ENCODE measurements at regions not wholly inside any gene's neighbourhood (a gene's known extent, or its start where the extent isn't known, plus 50 kb on each side); places are given as distances from the start of the nearest gene placed in this dataset.

DNA sequence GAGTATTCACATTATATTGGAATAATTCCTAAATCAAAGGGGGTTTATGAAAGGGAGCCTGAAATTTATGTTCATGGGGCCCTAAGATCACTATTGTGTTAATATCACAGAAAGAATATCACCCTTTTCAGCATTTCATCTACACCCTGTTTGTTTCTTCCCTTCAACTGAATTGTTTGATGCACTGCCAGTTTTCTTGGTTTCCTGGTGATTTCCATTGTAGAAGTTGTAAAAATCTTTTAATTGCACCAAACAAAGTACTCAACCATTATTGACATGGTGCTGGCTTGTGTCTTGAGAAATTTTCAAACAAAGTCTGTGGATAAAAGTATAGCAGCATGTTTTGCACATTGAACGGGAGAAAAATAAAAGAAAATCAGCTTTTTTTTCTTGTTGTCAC lies 154.8 kb upstream of the PRKD1 start:
- ATAC-seq (ENCODE audit: low FRiP score) (no peak), DNase-seq (no peak)
- intact Hi-C loops (cut with DNase I), result no loop called here
- Histone ChIP-seq H3K27ac (ENCODE audit: low read depth in 1 of 2, low read length in 2 of 2) (no peak overlapping the region), H3K27me3 (ENCODE audit: control insufficient read depth in 1 of 2, insufficient read depth in 2 of 2, low read length in 1 of 2) (no peaks in the 10 kb centered on the region), H3K4me3 (ENCODE audit: low read length in 2 of 2) (no peak overlapping the region), H3K9me3 (ENCODE audit: control insufficient read depth, low read length) (peaks cover 2% of the 10 kb centered on the region), H3K4me1 (ENCODE audit: control insufficient read depth in 1 of 2, insufficient read depth in 2 of 2, low read length in 2 of 2) (no peaks in the 10 kb centered on the region), H3K36me3 (ENCODE audit: control insufficient read depth in 1 of 2, insufficient read depth in 2 of 2, low read length in 1 of 2) (no peaks in the 10 kb centered on the region)
- 90 to 97% methylated on average over 1 of the region's 1 CpG for WGBS, 2 donors

DNA sequence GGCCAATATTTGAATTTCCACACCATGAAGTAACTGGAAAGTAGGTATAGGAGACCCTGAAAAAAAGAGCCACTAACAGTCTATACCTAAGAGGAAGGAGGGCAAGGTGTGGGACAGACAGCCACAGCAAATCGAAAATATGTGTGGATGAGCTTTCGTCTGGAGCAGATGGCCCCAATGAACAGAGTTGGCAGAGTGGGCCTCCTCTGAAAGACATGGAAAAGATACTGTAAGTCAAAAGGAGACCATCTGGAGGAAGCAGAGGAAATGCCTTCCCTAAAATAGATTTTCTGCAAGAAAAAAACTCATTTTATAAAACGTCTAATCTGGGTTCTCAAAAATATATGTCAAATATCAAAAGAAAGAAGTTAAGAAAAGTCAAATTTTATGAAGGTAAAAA lies 157.2 kb upstream of the PRKD1 start:
- H3K9me3 ChIP-seq (ENCODE audit: control insufficient read depth, low read length), result peaks cover 2% of the 10 kb centered on the region
- H3K4me1 ChIP-seq (ENCODE audit: control insufficient read depth in 1 of 2, insufficient read depth in 2 of 2, low read length in 2 of 2), result no peaks in the 10 kb centered on the region
- H3K36me3 ChIP-seq (ENCODE audit: control insufficient read depth in 1 of 2, insufficient read depth in 2 of 2, low read length in 1 of 2), result no peaks in the 10 kb centered on the region
- DNase-seq (no peak), ATAC-seq (ENCODE audit: low FRiP score) (no peak)
- H3K27me3 ChIP-seq (ENCODE audit: control insufficient read depth in 1 of 2, insufficient read depth in 2 of 2, low read length in 1 of 2), result no peaks in the 10 kb centered on the region
- 78 to 81% methylated on average over 3 of the region's 3 CpGs for WGBS, 2 donors
- intact Hi-C loops (cut with DNase I), result no loop called here
- H3K4me3 ChIP-seq (ENCODE audit: low read length in 2 of 2), result no peak overlapping the region
- H3K27ac ChIP-seq (ENCODE audit: low read depth in 1 of 2, low read length in 2 of 2), result no peak overlapping the region

DNA sequence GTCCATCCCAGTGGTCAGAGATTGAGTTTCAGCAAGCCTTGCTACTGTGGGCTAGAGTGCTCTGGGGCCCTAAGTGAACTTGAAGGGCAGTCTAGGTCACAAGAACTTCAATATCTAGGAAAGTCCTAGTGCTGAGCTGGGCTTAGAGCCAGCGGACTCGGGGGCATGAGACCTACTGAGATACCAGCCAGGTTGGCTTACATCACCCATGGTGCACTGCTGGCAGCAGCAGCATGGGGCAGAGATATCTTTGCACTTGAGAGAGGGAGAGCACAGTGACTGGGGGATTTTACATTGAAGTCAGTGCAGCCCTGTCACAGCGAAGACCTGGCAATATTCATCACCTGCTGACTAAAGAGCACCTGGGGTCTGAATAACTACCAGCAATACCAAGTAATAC lies 158.3 kb upstream of the PRKD1 start:
- intact Hi-C loops (cut with DNase I), result no loop called here
- Histone ChIP-seq H3K27me3 (ENCODE audit: control insufficient read depth in 1 of 2, insufficient read depth in 2 of 2, low read length in 1 of 2) (no peaks in the 10 kb centered on the region), H3K4me3 (ENCODE audit: low read length in 2 of 2) (no peak overlapping the region), H3K4me1 (ENCODE audit: control insufficient read depth in 1 of 2, insufficient read depth in 2 of 2, low read length in 2 of 2) (no peaks in the 10 kb centered on the region), H3K9me3 (ENCODE audit: control insufficient read depth, low read length) (peaks cover 2% of the 10 kb centered on the region), H3K27ac (ENCODE audit: low read depth in 1 of 2, low read length in 2 of 2) (no peak overlapping the region), H3K36me3 (ENCODE audit: control insufficient read depth in 1 of 2, insufficient read depth in 2 of 2, low read length in 1 of 2) (no peaks in the 10 kb centered on the region)
- ATAC-seq (ENCODE audit: low FRiP score) (no peak), DNase-seq (no peak)
- WGBS, 2 donors, result 58 to 60% methylated on average over 3 of the region's 3 CpGs

DNA sequence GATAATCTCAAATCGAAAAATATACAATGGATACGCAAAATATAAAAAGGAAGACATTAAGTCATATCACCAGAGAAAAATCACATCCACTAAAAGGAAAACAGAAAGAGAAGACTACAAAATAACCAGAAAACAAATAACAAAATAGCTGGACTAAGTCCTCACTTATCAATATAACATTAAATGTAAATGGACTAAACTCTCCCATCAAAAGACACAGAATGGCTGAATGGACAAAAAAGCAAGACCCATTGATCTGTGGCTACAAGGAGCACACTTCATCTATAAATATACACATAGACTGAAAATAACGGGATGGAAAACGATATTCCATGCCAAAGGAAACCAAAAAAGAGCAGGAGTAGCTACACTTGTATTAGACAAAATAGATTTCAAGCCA lies 161.0 kb upstream of the PRKD1 start:
- Histone ChIP-seq H3K9me3 (ENCODE audit: control insufficient read depth, low read length) (peaks cover 4% of the 10 kb centered on the region), H3K27ac (ENCODE audit: low read depth in 1 of 2, low read length in 2 of 2) (no peak overlapping the region), H3K4me3 (ENCODE audit: low read length in 2 of 2) (no peak overlapping the region), H3K27me3 (ENCODE audit: control insufficient read depth in 1 of 2, insufficient read depth in 2 of 2, low read length in 1 of 2) (no peaks in the 10 kb centered on the region), H3K4me1 (ENCODE audit: control insufficient read depth in 1 of 2, insufficient read depth in 2 of 2, low read length in 2 of 2) (no peaks in the 10 kb centered on the region), H3K36me3 (ENCODE audit: control insufficient read depth in 1 of 2, insufficient read depth in 2 of 2, low read length in 1 of 2) (no peaks in the 10 kb centered on the region)
- WGBS, 2 donors, result 67 to 77% methylated on average over 4 of the region's 4 CpGs
- intact Hi-C loops (cut with DNase I), result no loop called here
- ATAC-seq (ENCODE audit: low FRiP score) (no peak), DNase-seq (no peak)

DNA sequence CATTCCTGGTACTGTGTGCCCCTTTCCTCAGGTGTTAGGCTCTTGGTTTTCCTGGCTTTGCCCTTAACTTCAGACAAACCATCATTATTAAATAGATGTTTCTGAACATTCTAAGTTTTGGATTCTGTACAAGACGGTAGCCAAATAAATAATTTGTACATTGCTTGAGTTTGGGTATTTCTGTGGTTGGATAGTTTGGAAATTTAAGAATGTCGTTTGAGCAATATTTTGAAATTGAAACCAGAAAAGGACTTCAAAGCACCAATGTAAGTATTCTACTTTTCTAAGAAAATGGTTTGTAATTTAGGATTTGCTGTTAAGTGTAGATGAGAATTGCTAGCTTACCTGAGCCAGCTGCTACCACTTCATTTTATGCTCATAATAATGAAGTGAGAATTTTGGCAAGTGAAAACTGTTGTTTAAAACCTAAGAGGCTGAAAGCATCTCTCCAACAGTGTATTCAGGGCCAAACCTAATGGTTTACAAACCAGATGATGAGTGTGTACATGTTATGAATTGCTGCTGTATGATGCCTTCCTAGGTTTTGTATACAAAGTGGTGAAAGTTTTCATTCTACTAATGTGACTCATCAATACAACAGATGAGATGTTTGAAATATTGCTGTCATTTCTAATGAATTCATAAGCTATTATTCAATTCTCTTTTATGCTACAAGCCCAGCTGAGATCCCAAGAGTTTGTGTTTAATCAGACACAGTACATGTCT lies 181.5 kb upstream of the PRKD1 start:
- ATAC-seq (ENCODE audit: low FRiP score), result no peak
- 84 to 91% methylated on average over 2 of the region's 2 CpGs for WGBS, 2 donors
- intact Hi-C loops (cut with DNase I), result no loop called here

DNA sequence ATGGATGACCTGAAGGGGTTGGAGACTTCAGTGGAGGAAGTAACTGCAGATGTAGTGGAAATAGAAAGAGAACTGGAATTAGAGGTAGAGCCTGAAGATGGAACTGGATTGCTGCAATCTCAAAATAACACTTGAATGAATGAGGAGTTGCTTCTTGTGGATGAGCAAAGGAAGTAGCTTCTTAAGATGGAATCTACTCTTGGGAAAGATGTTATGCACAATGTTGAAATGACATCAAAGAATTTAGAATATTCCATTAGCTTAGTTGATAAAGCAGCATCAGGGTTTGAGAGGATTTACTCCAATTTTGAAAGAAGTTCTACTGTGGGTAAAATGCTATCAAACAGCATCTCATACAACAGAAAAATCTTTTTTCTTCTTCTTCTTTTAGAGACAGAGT lies 186.4 kb upstream of the PRKD1 start:
- DNase-seq (no peak), ATAC-seq (ENCODE audit: low FRiP score) (no peak)
- Histone ChIP-seq H3K4me1 (ENCODE audit: control insufficient read depth in 1 of 2, insufficient read depth in 2 of 2, low read length in 2 of 2) (no peaks in the 10 kb centered on the region), H3K4me3 (ENCODE audit: low read length in 2 of 2) (no peak overlapping the region), H3K36me3 (ENCODE audit: control insufficient read depth in 1 of 2, insufficient read depth in 2 of 2, low read length in 1 of 2) (no peaks in the 10 kb centered on the region), H3K27me3 (ENCODE audit: control insufficient read depth in 1 of 2, insufficient read depth in 2 of 2, low read length in 1 of 2) (no peaks in the 10 kb centered on the region), H3K9me3 (ENCODE audit: control insufficient read depth, low read length) (no peaks in the 10 kb centered on the region), H3K27ac (ENCODE audit: low read depth in 1 of 2, low read length in 2 of 2) (no peak overlapping the region)
- intact Hi-C loops (cut with DNase I), result no loop called here

More for the DNA sequence above, 181.5 kb upstream of the PRKD1 start:
- H3K27ac ChIP-seq (ENCODE audit: low read depth in 1 of 2, low read length in 2 of 2), result no peak overlapping the region
- no peak overlapping the region for H3K4me3 ChIP-seq (ENCODE audit: low read length in 2 of 2)
- no peaks in the 10 kb centered on the region for H3K4me1 ChIP-seq (ENCODE audit: control insufficient read depth in 1 of 2, insufficient read depth in 2 of 2, low read length in 2 of 2)
- no peaks in the 10 kb centered on the region for H3K27me3 ChIP-seq (ENCODE audit: control insufficient read depth in 1 of 2, insufficient read depth in 2 of 2, low read length in 1 of 2)
- H3K9me3 ChIP-seq (ENCODE audit: control insufficient read depth, low read length), result no peaks in the 10 kb centered on the region
- no peak for DNase-seq
- no peaks in the 10 kb centered on the region for H3K36me3 ChIP-seq (ENCODE audit: control insufficient read depth in 1 of 2, insufficient read depth in 2 of 2, low read length in 1 of 2)

DNA sequence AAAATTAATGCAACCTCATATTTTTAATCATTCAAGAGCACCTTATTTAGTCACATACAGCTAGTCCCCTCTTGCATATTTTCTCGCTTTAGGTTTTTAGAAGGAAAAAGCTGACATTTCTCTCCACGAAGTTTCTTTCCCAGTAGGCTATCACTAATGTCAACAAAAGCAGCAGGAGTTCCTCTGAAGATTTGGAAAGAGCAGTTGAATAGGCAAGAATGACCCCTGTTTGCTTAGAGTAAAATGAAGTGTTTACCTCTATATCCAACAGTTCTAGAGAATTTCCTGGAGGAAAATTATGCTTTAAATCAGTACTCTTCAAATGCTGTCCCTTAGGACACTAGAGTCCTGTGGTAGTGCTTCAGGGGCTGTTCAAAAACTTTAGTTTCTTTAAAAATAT lies 188.1 kb upstream of the PRKD1 start:
- H3K27me3 ChIP-seq (ENCODE audit: control insufficient read depth in 1 of 2, insufficient read depth in 2 of 2, low read length in 1 of 2), result no peaks in the 10 kb centered on the region
- DNase-seq (no peak), ATAC-seq (ENCODE audit: low FRiP score) (no peak)
- intact Hi-C loops (cut with DNase I), result no loop called here
- no peak overlapping the region for H3K27ac ChIP-seq (ENCODE audit: low read depth in 1 of 2, low read length in 2 of 2)
- H3K4me3 ChIP-seq (ENCODE audit: low read length in 2 of 2), result no peak overlapping the region
- no peaks in the 10 kb centered on the region for H3K4me1 ChIP-seq (ENCODE audit: control insufficient read depth in 1 of 2, insufficient read depth in 2 of 2, low read length in 2 of 2)
- 33% methylated on average over 2 of the region's 2 CpGs for WGBS, 2 donors
- no peaks in the 10 kb centered on the region for H3K36me3 ChIP-seq (ENCODE audit: control insufficient read depth in 1 of 2, insufficient read depth in 2 of 2, low read length in 1 of 2)
- H3K9me3 ChIP-seq (ENCODE audit: control insufficient read depth, low read length), result no peaks in the 10 kb centered on the region

DNA sequence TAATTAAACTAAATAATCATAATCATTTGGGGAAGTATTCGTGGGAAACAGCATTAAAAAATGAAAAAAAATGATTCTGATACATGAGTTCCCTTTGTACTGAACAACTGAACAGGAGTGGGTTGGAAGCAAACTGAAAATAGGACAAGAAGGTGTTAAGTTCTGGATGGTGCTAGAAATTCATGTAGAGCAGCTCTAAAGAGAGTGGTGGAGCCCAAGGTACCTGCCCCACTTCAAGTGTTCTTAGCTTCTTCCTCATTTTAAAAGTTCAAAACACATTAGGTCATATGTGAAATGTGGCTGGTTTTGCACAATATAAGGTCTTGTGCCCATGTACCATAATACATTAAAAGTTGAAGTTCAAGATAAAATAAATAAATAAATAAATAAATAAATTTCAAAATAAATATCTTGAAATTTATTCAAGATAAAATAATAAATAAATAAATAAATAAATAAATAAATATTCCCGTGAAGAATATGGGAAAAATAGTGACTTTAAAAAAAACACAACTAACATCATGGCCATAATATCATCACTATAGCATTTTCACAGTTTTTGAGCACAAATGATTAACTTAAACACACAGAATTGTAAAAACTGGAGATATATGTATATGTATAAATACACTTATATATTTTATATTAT lies 191.5 kb upstream of the PRKD1 start:
- no peak overlapping the region for H3K27ac ChIP-seq (ENCODE audit: low read depth in 1 of 2, low read length in 2 of 2)
- no peaks in the 10 kb centered on the region for H3K27me3 ChIP-seq (ENCODE audit: control insufficient read depth in 1 of 2, insufficient read depth in 2 of 2, low read length in 1 of 2)
- H3K4me1 ChIP-seq (ENCODE audit: control insufficient read depth in 1 of 2, insufficient read depth in 2 of 2, low read length in 2 of 2), result no peaks in the 10 kb centered on the region
- no peak for ATAC-seq (ENCODE audit: low FRiP score)
- DNase-seq, result no peak
- H3K9me3 ChIP-seq (ENCODE audit: control insufficient read depth, low read length), result no peaks in the 10 kb centered on the region
- WGBS, 2 donors, result 88 to 89% methylated on average over 2 of the region's 2 CpGs
- no peaks in the 10 kb centered on the region for H3K36me3 ChIP-seq (ENCODE audit: control insufficient read depth in 1 of 2, insufficient read depth in 2 of 2, low read length in 1 of 2)
- intact Hi-C loops (cut with DNase I), result no loop called here
- no peak overlapping the region for H3K4me3 ChIP-seq (ENCODE audit: low read length in 2 of 2)

DNA sequence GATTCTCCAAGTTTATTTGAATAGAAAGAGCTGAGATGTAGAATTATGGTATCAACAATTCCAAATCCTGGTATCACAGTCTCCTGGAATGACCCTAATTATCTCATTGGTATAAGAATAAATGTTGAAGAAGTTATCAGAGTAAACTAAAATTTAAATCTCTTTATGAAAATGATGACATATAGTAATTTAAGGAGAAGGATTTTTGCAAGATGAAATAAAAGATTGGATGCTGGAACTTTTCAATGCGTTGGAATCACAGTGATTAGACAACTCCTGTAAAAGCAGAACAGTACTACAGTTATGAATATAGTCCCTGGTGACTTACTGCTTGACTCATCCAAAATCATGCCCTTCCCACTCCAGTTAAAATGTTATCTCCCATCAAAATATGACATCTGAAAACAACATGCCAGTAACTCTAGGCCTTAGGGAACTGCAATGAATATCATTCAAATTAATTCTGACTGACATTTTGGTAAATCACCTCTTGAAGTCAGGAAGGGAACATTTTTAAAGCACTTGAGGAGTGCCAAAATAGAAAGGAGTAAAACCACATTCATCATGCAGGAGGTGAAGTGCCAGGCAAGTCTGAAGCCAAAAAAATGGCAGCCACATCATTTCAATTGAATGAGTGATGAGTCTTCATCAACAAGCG lies 197.8 kb upstream of the PRKD1 start:
- DNase-seq (no peak), ATAC-seq (ENCODE audit: low FRiP score) (no peak)
- Histone ChIP-seq H3K27ac (ENCODE audit: low read depth in 1 of 2, low read length in 2 of 2) (no peak overlapping the region), H3K4me1 (ENCODE audit: control insufficient read depth in 1 of 2, insufficient read depth in 2 of 2, low read length in 2 of 2) (peaks cover 0 to 4% of the 10 kb centered on the region in 2 donors), H3K27me3 (ENCODE audit: control insufficient read depth in 1 of 2, insufficient read depth in 2 of 2, low read length in 1 of 2) (no peaks in the 10 kb centered on the region), H3K4me3 (ENCODE audit: low read length in 2 of 2) (no peak overlapping the region), H3K36me3 (ENCODE audit: control insufficient read depth in 1 of 2, insufficient read depth in 2 of 2, low read length in 1 of 2) (no peaks in the 10 kb centered on the region), H3K9me3 (ENCODE audit: control insufficient read depth, low read length) (no peaks in the 10 kb centered on the region)
- 17 to 38% methylated on average over 2 of the region's 2 CpGs for WGBS, 2 donors
- intact Hi-C loops (cut with DNase I), result no loop called here

Measured in aorta (tissue), 5 donors.